HG03097 (cell line): ENCODE measurements at regions not wholly inside any gene's neighbourhood (a gene's known extent, or its start where the extent isn't known, plus 50 kb on each side); places are given as distances from the start of the nearest gene placed in this dataset.

Source experiments
- ATAC-seq: cut with Tn5 transposase; IDR thresholded peaks from one replicate; pipeline ENCODE4 v1.9.1; 2021; ENCODE audit not compliant: unreplicated experiment, low FRiP score

DNA sequence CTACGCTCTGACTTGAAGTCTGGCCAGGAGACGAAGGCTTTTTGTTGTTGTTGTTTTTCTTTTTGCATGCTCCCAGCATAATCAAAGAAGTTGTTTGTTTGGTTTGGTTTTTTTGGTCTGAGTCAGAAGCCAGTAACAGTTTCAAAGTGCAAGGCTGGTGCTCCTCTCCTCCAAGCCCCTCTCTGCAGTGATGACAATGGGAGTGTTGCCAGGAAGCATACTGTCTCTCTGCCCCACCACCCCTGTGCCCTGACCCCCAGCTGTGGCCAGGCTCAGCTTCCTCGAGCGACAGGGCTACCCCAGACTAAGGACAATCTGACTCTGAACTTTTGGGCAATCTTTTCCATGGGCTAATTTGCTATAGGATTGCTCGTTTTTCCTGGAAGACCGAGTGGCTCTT, 173.8 kb upstream of the PITX1 start:
- no peak for ATAC-seq

DNA sequence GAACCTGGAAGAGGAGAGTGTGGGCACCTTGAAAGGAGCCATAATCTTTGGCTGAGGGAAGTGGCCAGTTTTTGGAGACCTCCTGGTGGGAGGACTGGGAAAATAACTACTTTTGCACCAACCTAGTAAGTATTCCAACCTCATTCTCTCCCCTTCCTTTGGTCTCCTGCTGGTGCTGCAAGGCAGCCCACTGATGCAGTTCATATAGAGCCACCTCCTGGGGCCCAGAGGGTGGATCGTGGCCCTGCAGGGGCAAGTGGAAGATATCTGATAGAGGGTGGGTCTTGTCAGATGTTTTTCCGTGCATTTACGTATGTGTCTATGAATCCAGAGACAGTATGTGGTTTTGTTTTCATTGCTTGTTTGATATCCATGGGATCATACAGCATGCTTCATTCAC, 172.8 kb upstream of the PITX1 start:
- ATAC-seq, result no peak

DNA sequence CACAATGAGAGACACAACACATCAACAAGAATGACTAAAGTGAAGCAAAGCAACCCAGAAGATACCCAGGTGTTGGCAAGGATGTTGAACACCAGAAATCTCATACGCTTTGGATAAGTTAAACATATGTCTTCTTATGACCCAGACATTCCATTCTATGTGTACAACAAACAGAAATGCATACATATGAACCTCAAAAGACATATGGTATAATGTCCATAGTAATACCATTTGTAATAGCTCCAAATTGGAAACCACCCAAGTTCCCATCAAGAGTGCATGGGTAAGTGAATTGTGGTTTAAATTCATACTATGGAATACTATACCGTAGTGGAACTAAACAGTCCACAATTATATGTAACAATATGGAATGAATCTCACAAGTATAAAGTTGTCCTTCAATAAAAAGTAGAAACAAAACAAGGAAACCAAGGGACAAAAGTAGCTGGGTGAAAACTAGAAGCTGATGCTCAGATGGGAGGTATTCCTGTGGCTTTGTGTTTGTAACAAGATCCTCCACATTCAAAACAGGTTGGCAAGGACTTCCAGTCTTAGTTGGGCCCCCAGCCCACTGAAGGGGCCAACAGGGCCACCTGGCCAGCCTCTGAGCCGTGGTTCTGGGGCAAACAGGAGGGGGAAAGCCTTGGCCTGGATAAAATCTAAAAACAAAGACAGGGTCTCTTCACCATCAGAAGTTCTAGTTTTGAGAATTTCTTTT, 171.8 kb upstream of the PITX1 start:
- no peak for ATAC-seq

DNA sequence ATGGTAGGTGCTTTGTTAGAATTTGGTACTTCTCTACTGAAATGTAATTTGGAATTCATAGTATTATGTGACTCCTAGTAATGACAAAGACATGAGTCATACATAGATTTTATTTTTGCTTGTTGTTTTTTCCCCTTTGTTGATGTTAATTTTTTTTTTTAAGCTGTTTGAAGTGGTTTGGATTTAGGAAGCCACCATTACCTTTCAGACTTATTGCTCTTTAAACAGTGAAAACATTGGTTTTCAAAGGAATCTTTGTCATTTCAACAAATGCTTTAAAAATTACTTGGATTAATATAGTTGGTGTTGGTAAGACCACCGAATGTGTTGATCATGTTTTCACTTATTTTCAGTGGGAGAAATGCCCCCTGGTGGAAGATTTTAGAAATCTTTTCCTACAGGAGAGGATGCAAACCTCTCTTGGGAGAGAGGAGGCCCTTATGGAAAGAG, 170.1 kb upstream of the PITX1 start:
- ATAC-seq, result no peak

DNA sequence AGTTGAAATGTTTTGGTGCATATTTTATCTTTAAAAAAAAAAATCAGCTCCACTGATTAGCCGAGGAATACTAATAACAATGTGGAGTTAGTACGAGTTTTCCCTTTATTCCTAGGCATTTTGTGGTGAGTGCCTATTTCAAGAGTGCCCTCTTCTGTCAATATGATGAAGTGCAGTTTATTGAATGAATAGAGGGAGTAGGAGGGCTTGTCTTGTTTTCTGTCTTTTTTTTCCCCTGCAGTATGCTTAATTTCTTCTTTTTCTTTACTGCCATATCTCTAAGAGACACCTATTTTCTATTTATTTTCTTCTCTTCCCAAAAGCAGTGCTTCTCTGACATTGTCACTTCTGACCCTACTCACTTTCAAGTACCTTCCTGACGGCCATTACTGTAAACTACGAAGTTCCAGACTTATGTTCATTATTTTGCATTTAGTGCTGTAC, 169.6 kb upstream of the PITX1 start:
- no peak for ATAC-seq

DNA sequence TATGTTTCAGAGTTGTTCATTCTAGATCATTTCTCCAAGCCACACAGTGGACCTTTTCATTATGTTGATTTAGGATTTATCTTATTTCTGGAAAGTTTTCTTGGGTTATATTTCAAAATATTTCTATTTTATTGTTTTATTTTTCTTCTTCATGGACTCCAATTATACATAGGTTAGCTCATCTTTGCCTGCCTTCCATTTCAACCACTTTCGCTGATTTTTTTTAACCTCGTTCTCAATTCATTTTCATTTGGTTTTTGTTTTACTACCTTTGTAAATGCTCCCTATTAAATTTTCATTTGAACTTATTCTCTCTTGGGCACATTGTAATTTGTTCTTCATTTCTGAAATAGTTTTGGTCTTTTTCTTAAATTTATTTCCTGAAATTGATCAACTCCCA, 169.0 kb upstream of the PITX1 start:
- ATAC-seq, result no peak

DNA sequence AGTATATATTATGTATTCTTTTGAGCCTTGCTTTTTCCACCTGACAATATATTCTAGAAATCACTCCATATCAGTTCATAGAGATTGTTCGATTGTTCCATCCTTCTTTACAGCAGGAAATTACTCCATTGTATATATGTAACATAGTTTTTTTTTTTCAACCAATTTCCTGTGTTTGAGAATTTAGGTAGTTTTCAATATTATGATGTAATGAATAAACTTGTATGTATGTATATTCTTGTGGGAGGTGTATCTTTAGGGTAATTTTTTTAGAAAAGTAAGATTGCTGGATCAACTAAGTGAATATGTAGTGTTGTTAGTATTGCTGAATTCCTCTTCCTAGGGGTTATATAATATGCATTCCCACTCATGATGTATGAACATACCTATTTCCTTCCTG, 165.9 kb upstream of the PITX1 start:
- no peak for ATAC-seq

DNA sequence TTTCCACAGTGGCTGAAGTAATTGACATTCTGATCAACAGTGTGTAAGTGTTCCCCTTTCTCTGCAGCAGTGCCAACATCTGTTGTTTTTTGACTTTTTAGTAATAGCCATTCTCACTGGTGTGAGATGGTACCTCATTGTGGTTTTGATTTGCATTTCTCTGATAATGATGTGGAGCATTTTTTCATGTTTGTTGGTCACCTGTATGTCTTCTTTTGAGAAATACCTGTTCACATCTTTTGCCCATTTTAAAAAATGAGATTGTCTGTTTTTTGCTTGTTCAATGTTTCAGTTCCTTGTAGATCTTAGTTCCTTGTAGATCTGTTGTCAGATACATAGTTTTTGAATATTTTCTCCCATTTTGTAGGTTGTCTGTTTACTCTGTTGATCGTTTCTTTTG, 162.5 kb upstream of the PITX1 start:
- ATAC-seq, result no peak

DNA sequence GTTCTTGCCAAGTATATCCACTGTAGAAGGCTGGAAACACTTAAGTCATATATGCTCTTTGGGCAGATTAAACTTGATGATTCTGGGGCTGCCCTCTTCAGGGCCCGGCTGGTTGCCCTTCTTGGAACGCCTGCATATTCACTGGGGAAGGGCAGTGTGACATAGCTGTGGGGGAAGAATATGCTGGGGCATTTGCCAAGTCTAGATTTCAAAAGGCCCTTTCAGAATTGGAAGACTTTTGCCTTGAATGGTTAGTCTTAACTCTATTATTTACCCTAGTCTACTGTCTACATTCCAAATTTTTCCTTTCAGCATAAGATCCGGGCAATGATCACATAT, 161.2 kb upstream of the PITX1 start:
- ATAC-seq, result no peak

DNA sequence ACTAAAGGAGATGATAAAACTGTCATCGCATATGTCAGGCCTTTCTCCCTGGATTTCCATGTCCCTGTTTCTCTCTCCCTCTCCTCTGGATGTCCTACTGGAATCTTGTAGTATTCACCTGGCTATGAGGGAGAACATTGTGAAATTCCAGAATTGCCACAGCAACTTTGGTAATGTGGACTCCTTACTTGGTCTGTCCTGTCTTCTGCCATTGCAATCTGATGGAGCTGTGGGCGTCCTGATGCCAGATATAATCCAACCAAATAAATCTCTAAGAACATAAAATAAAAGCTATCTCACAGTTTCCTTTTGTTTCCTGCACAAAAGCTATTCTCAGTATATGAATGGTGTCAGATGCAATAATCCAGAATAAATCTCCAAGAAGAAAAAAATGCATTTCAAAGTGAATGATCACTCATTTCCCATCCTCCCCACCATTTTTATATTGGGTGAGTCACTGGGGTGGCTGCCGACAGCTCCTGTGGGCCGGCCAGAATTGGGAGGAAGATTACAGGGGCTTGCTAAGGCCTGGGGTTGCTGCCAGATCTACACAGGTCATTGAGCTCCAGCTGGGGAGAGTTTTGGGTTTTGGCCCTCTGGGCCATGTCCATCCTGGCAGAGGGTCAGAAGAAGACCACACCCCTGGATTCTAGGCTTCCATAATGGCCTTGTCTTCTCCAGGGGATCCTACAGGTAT, 160.7 kb upstream of the PITX1 start:
- ATAC-seq, result no peak

DNA sequence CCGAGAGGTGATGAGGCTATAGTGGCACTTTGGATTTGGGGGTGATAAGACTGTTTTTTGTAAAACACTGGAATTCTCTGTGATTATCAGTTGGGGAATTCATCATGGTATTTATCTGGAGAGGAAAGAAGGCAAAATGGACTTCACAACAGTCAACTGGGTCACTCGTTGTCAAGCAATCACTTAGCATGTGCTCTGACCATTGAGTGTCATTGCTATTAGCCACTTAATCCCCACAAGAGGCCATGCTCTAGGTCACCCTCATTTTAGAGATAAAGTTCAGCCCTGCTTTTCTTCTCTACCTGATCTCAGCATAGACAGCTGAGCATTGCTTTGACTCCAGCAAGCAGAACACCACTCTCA, 160.1 kb upstream of the PITX1 start:
- ATAC-seq, result no peak

DNA sequence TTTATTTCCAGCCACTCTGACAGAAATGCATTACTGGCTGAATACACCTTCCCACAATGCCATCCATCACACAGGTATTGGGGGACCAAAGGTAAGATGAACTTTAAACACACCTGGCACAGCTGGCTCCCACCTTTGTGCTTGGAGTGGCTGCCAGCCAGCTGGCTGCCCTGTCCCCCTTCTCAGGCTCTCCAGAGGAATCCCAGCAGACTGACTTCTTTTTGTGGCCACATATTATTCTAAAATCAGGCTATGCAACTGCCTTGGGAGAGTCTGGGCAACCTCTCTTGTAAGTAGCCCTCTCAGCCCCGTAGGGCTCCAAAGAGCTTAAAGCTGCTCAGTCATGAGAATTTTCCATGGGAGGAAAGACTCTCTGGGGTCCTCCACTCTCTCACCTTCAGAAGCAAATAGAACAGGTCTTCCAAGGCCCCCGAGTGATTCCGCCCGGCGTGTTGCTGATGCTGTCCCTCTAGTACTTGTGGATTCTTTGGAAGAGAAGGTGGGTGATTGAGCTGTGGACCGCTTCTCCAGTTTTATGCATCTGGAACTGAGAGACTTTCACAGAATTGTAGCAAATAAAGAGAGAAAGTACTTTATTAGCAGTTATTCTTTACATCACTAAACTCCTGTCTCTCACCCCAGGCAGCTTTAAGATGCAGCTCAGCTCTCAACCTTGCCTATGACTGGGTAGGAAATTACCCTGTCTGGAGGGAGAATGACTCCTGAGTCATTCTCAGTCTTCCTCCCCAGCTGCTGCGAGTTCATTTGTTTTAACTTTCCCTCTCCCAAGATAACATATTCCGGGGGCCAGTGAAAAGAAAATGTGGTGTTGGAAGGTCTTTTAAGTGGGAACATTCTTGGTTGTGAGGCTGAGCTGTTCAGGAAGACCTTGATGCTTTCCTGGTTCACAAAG, 159.4 kb upstream of the PITX1 start:
- ATAC-seq, result no peak

DNA sequence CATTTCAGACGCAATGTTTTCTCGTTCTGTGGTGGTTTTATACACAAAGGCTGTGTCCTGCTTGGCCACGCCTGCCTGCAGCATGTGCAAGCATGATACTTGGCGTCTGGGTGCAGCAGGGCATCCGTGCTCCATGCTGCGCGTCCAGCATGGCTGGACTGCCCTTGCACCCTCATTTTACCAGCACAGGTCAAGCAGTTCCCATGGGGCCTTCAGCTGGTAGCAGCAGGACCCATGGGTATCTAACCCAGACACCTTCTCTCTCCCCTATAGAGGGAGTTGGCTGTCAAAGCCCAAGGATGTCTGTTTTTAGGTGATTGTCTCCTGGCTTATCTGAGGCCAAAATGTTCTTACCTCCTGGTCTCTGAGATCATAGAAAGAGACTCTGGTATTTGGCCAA, 158.3 kb upstream of the PITX1 start:
- ATAC-seq, result no peak

DNA sequence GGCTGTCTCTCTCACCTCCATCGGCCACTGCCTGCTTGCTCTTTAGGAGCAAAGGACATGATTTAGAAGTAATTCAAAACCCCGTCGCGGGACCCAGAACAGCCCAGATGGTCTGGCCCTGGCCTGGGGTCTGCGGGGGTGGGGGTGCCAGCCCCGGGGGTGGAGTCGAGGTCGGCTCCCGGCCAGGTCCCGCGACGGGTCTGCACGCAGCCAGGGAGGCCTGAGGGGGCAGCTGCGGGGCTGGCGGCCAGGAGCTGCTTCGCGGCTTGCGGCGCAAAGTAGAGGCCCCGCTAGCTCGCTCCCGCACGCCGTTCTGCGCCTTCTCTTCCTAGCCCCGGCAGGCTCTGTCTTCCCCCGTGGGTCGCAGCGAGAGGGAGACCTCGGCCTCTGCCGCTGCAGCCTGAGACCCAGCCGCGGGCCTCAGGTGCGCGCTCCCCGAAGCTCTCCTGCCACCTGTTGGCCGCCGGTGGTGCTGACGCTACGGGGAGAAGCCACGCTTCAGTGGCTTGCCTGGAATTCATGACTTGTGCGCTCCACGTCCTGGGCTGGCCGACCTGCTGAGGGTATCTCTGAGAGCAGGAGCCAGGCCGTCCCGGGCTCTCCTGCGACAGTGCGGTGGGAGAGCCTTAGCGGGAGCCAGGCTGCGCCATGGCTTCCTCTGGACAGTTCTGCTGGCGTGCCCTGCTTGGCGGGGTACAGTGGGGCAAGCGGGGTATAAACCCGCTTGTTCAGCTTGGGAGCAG, 157.2 kb upstream of the PITX1 start:
- peak; percentile 73 for ATAC-seq

DNA sequence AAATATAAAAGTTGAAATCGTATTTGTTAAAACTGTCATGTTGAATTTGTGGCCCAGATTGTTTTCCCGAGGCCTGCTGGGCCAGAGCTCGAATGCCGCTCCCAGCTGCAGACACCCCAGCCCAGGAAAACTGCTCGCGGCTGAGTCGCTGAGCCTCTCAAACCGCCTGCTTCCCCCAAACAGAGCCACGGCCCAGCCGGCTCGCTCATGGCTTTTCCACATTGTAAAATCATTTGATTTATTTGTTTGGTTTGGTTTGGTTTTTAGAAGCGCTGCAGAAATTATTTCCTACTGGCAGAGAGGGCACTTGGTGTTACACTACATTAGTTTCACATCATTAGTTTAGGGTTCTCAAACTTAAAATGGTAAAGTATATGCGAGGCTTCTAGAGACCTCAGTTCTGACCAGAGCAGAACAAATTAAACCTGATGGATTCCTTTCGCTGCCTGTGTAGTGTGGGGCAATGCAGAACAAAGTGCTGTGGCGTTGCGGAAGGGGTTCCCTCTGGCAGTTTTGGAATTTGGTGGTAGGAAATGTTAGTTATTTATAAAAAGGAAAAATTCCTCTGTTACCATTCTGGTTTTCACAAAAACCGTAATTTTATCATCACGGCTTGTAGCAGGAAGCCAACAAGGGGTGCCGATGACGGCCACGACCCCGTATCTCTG, 156.5 kb upstream of the PITX1 start:
- ATAC-seq, result no peak

DNA sequence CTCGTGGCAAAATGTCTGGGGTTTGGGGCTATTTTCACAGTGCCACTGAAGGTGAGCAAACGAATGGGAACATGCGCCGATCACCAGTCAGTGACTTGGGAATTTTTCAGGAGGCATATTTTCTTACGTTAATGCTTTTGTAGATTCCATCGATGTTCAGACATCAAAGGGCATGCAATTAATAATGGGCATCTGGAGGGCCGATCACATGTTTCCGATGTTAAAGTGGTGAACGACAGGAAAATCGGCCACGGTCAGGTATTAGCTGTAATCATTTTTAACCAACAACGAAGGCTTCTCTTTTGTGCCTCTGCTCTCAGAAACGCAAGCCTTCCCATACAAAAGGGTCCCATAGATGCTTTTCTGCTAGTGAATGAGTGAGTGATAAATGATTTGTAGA, 155.0 kb upstream of the PITX1 start:
- no peak for ATAC-seq

DNA sequence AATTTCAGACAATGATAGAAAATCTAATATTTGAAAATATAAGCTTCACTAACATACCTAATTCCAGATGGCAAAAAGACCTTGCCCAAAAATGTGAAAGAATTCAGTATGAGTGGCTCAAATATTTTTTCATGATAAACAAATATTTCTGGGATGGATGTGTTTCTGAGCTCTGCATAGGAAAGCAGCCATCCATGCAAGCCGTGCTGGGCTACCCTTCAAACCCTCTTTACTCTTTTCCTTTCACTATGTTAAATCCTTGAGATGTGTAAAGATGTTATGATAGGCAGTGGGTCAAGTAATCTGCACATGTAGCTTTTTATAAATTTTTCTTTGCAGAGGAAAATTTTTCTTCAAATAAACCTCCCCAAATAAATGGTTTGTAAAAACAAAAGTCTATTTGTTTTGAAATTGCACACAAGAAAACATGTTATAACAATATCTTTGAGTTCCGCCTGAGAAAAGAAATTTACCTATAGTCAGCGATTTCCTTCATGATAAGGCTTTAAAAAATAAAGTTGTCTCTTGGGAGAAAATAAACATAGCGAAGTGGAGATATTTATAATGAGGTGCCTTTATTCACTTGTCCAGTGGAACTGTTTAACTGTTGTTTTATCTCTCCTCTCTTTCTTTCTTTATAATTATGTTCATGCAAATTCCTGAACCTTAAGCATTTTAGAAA, 154.3 kb upstream of the PITX1 start:
- no peak for ATAC-seq

DNA sequence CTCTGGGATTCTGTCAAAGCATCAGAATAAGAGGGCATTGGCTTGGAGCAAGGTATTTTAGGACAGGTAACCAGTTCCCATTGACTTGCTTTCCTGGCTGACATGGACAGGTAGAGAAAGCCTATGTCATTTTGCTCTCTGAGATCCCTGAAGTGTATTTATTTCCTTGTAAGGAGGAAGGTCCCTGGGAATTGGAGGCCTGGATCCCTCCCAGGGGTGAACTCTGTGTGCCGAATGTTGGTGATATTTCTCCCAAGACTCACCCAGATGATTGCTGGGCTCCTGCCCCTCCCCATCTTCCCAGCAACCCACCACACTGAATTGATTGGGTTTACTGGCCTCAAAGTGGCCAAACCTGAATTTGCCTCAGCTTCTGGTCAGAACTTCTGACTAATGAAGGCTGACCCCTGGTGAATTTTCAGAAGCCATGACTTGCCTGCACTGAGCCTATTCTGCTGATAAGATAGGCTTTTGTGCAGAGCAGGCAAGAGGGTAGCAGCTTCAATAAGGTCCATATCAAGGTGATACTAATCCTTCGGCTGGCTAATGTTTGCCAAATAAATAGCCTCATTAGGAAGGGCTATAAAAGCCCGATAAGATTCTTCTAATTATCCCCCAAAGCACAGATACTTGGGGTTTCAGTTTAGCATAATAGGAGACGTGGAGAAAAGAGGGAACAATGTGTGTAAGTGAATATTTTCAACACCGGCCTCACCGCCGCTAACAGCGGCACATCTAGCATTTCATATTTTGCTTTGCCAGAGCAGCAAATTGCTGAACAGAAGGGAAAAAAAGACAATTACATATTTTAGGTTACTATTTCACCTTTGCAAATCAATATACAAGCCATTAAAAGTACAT, 152.9 kb upstream of the PITX1 start:
- ATAC-seq, result no peak
